Colonic mucosa (tissue), 4 donors: ENCODE measurements at regions not wholly inside any gene's neighbourhood (a gene's known extent, or its start where the extent isn't known, plus 50 kb on each side); places are given as distances from the start of the nearest gene placed in this dataset.
"Not testable (repeated sequence)": the region's sequence is repeated elsewhere in the genome, so short reads cannot be mapped to it uniquely, and the experiment has no call there.

Experiments used
- DNase-seq: peaks from one replicate; pipeline ENCODE4 v3.0.0-alpha.2; 2020
- H3K27ac ChIP-seq: fragments of 200-600 bp; one replicate; pipeline ENCODE4 v1.8.0; 2021
- H3K27me3 ChIP-seq: fragments of 200-600 bp; one replicate; pipeline ENCODE4 v1.8.0; 2021
- H3K36me3 ChIP-seq: fragments of 200-600 bp; one replicate; pipeline ENCODE4 v1.8.0; 2021
- H3K4me1 ChIP-seq: fragments of 200-600 bp; one replicate; pipeline ENCODE4 v1.8.0; 2021; ENCODE audit warnings: mild to moderate bottlenecking
- H3K4me3 ChIP-seq: fragments of 200-600 bp; one replicate; pipeline ENCODE4 v1.8.0; 2021
- H3K9ac ChIP-seq, 2 donors: one replicate each; pipeline ENCODE4 v1.7.0; 2013; ENCODE audit warnings: control low read depth in 2 of 2, low read depth in 2 of 2, low read length in 2 of 2
- H3K9me3 ChIP-seq: fragments of 200-600 bp; one replicate; pipeline ENCODE4 v1.8.0; 2021
- intact Hi-C: fragments of 100-400 bp; cut with DNase I; formaldehyde crosslinking; loops from one replicate; pipeline ENCODE4 v1.14.1; 2022
- TF ChIP-seq, protein P1 (sequence below): fragments of 200-600 bp; IDR thresholded peaks from one replicate; pipeline ENCODE4 v1.8.0; 2022; ENCODE audit warnings: antibody characterized with exemption, mild to moderate bottlenecking
- donor health status: healthy.
- donor health status: DM: no; HTN: no; CAD: no.
- donor health status: DM: no; HTN: no; CAD: no.

DNA sequence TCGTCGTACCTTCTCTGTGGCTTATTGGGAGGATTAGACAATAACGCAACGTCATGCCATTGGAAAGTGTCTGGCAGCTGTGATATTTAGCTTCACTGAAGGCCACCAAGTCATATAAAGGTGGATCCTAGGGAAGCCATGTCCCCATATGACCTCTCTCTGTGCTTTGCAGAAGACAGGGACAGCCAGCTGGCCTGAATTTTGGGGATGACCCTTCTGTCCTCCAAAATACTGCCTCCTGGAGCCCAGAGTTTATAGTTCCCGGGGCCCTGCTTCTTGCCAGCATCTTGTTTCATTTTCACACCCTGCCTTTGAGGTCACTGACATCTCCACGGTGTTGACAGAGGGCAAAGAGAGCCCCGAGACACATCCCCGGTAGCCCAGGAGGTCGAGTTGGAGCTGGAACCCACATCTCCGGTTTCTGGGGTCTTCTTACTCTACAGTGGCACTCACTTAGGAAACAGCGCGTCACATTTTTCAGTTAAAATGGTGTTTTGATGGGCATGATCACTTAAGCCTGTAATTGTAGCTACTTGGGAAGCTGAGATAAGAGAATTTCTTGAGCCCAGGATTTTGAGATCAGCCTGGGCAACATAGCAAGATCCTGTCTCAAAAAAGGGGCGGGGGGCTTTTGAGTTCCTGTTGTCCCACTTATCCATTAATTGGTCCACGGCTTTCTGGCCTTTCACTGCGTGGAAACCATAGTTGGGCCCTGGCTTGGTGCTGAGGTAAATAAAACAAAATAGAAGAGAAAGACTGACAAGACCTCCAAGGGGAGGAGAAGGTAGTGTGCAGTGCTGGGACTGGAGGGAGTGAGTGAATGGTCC lies 101.1 kb downstream of the DDX1 start:
- no peaks in the 10 kb centered on the region for H3K4me1 ChIP-seq
- H3K9ac ChIP-seq = no peak overlapping the region
- no peaks in the 10 kb centered on the region for H3K9me3 ChIP-seq
- no peak overlapping the region for H3K27ac ChIP-seq
- no peak for DNase-seq
- intact Hi-C loops = no loop called here
- H3K4me3 ChIP-seq = no peak overlapping the region
- H3K36me3 ChIP-seq = no peaks in the 10 kb centered on the region
- no peaks in the 10 kb centered on the region for H3K27me3 ChIP-seq
- TF ChIP-seq, protein P1, sequence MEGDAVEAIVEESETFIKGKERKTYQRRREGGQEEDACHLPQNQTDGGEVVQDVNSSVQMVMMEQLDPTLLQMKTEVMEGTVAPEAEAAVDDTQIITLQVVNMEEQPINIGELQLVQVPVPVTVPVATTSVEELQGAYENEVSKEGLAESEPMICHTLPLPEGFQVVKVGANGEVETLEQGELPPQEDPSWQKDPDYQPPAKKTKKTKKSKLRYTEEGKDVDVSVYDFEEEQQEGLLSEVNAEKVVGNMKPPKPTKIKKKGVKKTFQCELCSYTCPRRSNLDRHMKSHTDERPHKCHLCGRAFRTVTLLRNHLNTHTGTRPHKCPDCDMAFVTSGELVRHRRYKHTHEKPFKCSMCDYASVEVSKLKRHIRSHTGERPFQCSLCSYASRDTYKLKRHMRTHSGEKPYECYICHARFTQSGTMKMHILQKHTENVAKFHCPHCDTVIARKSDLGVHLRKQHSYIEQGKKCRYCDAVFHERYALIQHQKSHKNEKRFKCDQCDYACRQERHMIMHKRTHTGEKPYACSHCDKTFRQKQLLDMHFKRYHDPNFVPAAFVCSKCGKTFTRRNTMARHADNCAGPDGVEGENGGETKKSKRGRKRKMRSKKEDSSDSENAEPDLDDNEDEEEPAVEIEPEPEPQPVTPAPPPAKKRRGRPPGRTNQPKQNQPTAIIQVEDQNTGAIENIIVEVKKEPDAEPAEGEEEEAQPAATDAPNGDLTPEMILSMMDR = no peak

DNA sequence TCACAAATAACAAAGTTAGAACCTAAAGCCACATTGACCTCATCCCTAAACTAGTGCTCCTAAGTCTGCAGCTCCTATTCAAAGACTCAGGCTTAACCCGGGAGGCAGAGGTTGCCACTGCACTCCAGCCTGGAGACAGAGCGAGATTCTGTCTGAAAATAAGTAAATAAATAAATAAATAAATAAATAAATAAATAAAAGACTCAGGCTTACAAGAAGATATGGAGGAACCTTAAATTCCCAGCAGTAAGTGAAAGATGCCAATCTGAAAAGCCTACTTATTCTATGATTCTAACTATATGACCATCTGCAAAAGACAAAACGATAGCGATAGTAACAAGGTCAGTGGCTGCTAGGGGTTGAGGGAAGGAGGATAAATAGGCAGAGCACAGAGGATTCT lies 101.7 kb downstream of the DDX1 start:
- H3K36me3 ChIP-seq = no peaks in the 10 kb centered on the region
- no peak for DNase-seq
- no peak overlapping the region for H3K4me3 ChIP-seq
- no peak overlapping the region for H3K9ac ChIP-seq
- H3K9me3 ChIP-seq = no peaks in the 10 kb centered on the region
- H3K27me3 ChIP-seq = no peaks in the 10 kb centered on the region
- intact Hi-C loops = no loop called here
- TF ChIP-seq, protein P1 = no peak
- H3K27ac ChIP-seq = no peak overlapping the region
- H3K4me1 ChIP-seq = no peaks in the 10 kb centered on the region

DNA sequence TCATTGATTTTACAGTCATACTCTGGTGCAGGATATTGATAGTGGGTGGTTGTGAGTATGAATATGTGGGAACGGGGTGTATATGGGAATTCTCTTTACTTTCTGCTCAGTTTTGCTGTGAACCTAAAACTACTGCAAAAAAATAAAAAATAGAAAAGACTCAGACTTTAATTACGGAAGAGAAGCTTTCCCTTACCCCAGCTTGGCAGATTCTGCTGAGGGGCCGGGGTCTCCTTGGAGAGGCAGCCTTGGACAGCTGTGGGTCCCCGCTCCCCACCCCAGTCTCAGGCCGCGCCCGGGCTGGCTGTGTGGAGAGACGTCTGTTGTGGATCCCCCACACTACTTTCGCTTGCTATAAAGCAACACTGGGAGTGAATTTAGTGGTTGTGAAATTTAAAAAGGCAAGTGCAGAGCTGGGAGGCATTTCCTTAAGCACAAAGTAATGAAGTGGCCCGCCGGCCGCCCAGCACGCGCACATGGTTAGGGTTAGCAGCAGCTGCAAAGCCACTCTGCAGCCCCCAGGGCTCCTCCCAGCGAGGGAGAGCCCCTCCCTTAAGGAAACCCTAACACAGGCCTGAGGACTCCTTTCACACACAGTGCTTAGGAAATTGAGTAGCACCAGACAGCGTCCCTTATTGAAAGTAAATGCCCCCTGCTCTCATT lies 102.4 kb downstream of the DDX1 start:
- TF ChIP-seq, protein P1 = no peak
- intact Hi-C loops = no loop called here
- Histone ChIP-seq H3K27me3 (no peaks in the 10 kb centered on the region), H3K9me3 (no peaks in the 10 kb centered on the region), H3K36me3 (no peaks in the 10 kb centered on the region), H3K27ac (no peak overlapping the region), H3K4me3 (no peak overlapping the region), H3K4me1 (no peaks in the 10 kb centered on the region), H3K9ac (no peak overlapping the region)
- no peak for DNase-seq

DNA sequence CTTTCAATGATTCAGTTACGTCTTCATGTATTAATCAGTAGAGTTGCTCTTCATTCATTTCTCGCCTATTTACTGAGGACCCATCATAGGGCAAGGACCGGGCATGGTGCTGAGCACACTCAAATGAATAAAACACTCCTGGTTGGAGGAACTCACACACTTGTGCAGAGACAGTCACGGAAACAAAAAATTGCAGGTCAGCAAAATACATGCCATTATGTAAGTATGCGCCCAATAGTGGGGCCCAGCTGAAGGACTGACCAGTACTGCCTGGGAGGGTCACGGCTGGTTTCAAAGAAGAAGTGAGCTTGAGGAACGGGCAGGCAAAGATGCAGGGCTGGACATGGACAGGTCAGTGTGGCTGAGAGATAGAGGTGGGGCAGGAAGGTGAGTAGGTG lies 102.9 kb downstream of the DDX1 start:
- Histone ChIP-seq H3K4me1 (no peaks in the 10 kb centered on the region), H3K27me3 (no peaks in the 10 kb centered on the region), H3K27ac (no peak overlapping the region), H3K9ac (no peak overlapping the region), H3K4me3 (no peak overlapping the region), H3K9me3 (no peaks in the 10 kb centered on the region), H3K36me3 (no peaks in the 10 kb centered on the region)
- DNase-seq = no peak
- intact Hi-C loops = no loop called here
- TF ChIP-seq, protein P1 = no peak

DNA sequence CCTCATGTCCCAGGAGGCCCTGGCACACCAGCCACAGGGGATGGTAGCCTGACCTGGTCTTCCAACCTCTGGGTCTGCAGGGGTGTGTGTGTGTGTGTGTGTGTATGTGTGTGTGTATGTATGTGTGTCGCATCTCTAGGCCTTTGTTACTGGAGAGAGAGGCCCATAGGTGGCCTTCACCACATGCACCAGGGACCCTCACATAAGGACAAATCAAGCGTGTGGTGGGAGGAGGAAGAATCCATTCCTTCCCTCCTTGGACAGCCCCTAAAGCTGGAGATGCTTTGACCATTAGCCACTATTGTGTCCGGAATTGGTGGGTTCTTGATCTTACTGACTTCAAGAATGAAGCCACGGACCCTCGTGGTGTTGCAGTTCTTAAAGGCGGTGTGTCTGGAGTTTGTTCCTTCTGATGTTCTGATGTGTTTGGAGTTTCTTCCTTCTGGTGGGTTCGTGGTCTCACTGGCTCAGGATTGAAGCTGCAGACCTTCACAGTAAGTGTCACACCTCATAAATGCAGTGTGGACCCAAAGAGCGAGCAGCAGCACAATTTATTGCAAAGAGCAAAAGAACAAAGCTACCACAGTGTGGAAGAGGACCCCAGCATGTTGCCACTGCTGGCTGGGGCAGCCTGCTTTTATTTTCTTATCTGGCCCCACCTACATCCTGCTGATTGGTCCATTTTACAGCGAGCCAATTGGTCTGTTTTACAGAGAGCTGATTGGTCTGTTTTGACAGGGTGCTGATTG lies 104.1 kb downstream of the DDX1 start:
- no peak overlapping the region for H3K4me3 ChIP-seq
- no peaks in the 10 kb centered on the region for H3K9me3 ChIP-seq
- DNase-seq = no peak
- intact Hi-C loops = no loop called here
- no peak overlapping the region for H3K9ac ChIP-seq
- H3K27ac ChIP-seq = no peak overlapping the region
- H3K36me3 ChIP-seq = no peaks in the 10 kb centered on the region
- TF ChIP-seq, protein P1 = no peak
- no peaks in the 10 kb centered on the region for H3K4me1 ChIP-seq
- H3K27me3 ChIP-seq = no peaks in the 10 kb centered on the region

DNA sequence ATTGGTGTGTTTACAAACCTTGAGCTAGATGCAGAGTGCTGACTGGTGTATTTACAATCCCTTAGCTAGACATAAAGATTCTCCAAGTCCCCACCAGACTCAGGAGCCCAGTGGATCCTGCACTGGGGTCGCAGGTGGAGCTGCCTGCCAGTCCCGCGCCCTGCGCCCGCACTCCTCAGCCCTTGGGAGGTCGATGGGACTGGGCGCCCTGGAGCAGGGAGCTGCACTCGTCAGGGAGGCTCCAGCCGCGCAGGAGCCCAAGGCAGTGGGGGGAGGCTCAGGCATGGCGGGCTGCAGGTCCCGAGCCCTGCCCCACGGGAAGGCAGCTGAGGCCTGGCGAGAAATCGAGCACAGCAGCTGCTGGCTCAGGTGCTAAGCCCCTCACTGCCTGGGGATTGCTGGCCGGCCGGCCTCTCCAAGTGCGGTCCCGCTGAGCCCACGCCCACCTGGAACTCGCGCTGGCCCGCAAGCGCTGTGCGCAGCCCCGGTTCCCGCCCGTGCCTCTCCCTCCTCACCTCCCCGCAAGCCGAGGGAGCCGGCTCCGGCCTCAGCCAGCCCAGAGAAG lies 105.0 kb downstream of the DDX1 start:
- DNase-seq, H3K9me3 ChIP-seq, H3K4me3 ChIP-seq, H3K4me1 ChIP-seq, H3K27ac ChIP-seq, H3K36me3 ChIP-seq, H3K9ac ChIP-seq, H3K27me3 ChIP-seq, intact Hi-C loops: not testable (repeated sequence)
